K562 (cell line): ENCODE measurements at regions not wholly inside any gene's neighbourhood (a gene's known extent, or its start where the extent isn't known, plus 50 kb on each side); places are given as distances from the start of the nearest gene placed in this dataset.

Experiments used
- ATAC-seq: fragments of 200-7000 bp; cut with Tn5 transposase; 3 replicates; pipeline ENCODE4 v1.9.1; 2020; ENCODE audit warnings: moderate library complexity
- BruUV-seq: library from RNA; stranded (reverse); fragments of 400-500 nt; replicated peaks from 2 replicates; lab custom pipeline; 2021; lab: Mats Ljungman, UMichigan
- CTCF ChIA-PET: fragments of 300-600 bp; formaldehyde crosslinking; extraction: SDS; loops from one replicate; lab custom pipeline; 2021; ENCODE audit warnings: low intra/inter-chr PET ratio; lab: Yijun Ruan, JAX
- POLR2A ChIA-PET: fragments of 300-600, 350-650 bp; sonication (Branson Sonifier 250); formaldehyde crosslinking; extraction: SDS; loops from one replicate; lab custom pipeline; 2021; ENCODE audit warnings: antibody characterized with exemption, inconsistent platforms; lab: Yijun Ruan, JAX
- DNase-seq, 4 experiments: peaks; one replicate each; pipeline versions ENCODE4 v3.0.0 to v3.0.0-alpha.2; 2011 to 2018; ENCODE audit warnings: low spot score in 3 of 4, mixed read lengths in 3 of 4; ENCODE audit errors: extremely low read depth in 1 of 4
- FAIRE-seq: peaks from 2 replicates; lab custom pipeline; 2011; peaks lifted over from hg19 to GRCh38; lab: Jason Lieb, UNC
- H2AFZ ChIP-seq: 2 replicates; pipeline ENCODE4 v1.6.0; 2011; ENCODE audit warnings: low read depth, low read length, control low read depth, inconsistent platforms
- H3K27ac ChIP-seq: fragments of 200-600 bp; 3 replicates; pipeline ENCODE4 v1.8.0; 2011; ENCODE audit warnings: low read depth, mild to moderate bottlenecking, control low read depth, inconsistent platforms, low read length, moderate library complexity, mixed read lengths; ENCODE audit errors: extremely low read depth
- H3K27me3 ChIP-seq, 2 experiments: fragments of 300-600 bp in 1 of 2; 2 replicates in 1 of 2; 3 replicates in 1 of 2; pipeline versions ENCODE4 v1.6.0 to v1.8.0; 2011; ENCODE audit warnings: inconsistent platforms in 2 of 2, low read length in 2 of 2, mild to moderate bottlenecking in 1 of 2, mixed read lengths in 1 of 2, moderate library complexity in 1 of 2; ENCODE audit not compliant: control insufficient read depth in 2 of 2, insufficient read depth in 2 of 2
- H3K36me3 ChIP-seq: fragments of 300-600 bp; 3 replicates; pipeline ENCODE4 v1.8.0; 2011; ENCODE audit warnings: mild to moderate bottlenecking, low read length, inconsistent platforms; ENCODE audit not compliant: control insufficient read depth, insufficient read depth
- H3K4me1 ChIP-seq, 2 experiments: fragments of 200-600 bp in 1 of 2; replicated peaks in 1 of 2; 2 replicates in 1 of 2; 3 replicates in 1 of 2; pipeline versions ENCODE4 v1.5.1 to v1.8.0; 2011; ENCODE audit warnings: inconsistent platforms in 2 of 2, low read length in 2 of 2, mild to moderate bottlenecking in 1 of 2, mixed read lengths in 1 of 2, moderate library complexity in 1 of 2; ENCODE audit not compliant: control insufficient read depth in 2 of 2, insufficient read depth in 2 of 2
- H3K4me2 ChIP-seq: 2 replicates; pipeline ENCODE4 v1.6.1; 2011; ENCODE audit warnings: low read length, control low read depth, inconsistent platforms, mixed read lengths; ENCODE audit not compliant: insufficient read depth
- H3K4me3 ChIP-seq: fragments of 200-600 bp; sonication (generic), shearing (Covaris generic); 2 replicates; pipeline ENCODE4 v1.5.1; 2016; ENCODE audit warnings: control low read depth, inconsistent platforms
- H3K79me2 ChIP-seq: fragments of 200-600 bp; 3 replicates; pipeline ENCODE4 v1.8.0; 2011; ENCODE audit warnings: low read length, inconsistent platforms; ENCODE audit not compliant: control insufficient read depth, insufficient read depth
- H3K9ac ChIP-seq, 2 experiments: 2 replicates each; pipeline versions ENCODE4 v1.6.0 to v1.6.1; 2011; ENCODE audit warnings: low read depth in 2 of 2, low read length in 2 of 2, control low read depth in 1 of 2, inconsistent platforms in 1 of 2, mild to moderate bottlenecking in 1 of 2, mixed read lengths in 1 of 2; ENCODE audit not compliant: insufficient read depth in 1 of 2
- H3K9me1 ChIP-seq: one replicate; pipeline ENCODE4 v1.6.0; 2011; ENCODE audit warnings: inconsistent platforms, mild to moderate bottlenecking, low read length, moderate library complexity; ENCODE audit not compliant: control insufficient read depth, insufficient read depth
- H3K9me3 ChIP-seq: replicated peaks from 2 replicates; pipeline ENCODE4 v1.5.1; 2011; ENCODE audit warnings: low read depth, low read length, inconsistent platforms; ENCODE audit not compliant: control insufficient read depth, insufficient read depth
- H4K20me1 ChIP-seq: replicated peaks from 2 replicates; pipeline ENCODE4 v1.6.1; 2011; ENCODE audit warnings: low read length, inconsistent platforms, mixed read lengths; ENCODE audit not compliant: control insufficient read depth, insufficient read depth
- BRF1 ChIP-seq: IDR thresholded peaks from 3 replicates; pipeline ENCODE4 v1.6.1; 2011; ENCODE audit warnings: borderline replicate concordance, mild to moderate bottlenecking; ENCODE audit not compliant: insufficient read length; ENCODE audit errors: extremely low read depth
- CBX8 ChIP-seq: fragments of 200-600 bp; sonication (generic); IDR thresholded peaks from 2 replicates; pipeline ENCODE4 v1.6.1; 2012; ENCODE audit warnings: borderline replicate concordance, mixed run types, low read depth, mild to moderate bottlenecking, moderate library complexity, mixed read lengths, low read length, control low read depth, inconsistent platforms; ENCODE audit not compliant: poor library complexity, severe bottlenecking; ENCODE audit errors: extremely low read depth
- CTBP1 ChIP-seq: fragments of 450-650 bp; IDR thresholded peaks from 2 replicates; pipeline ENCODE4 v1.6.1; 2016; ENCODE audit warnings: borderline replicate concordance
- HDAC1 ChIP-seq, 2 experiments: fragments of 450-650 bp; IDR thresholded peaks; 2 replicates each; pipeline ENCODE4 v1.6.1; 2016 to 2017; ENCODE audit warnings: inconsistent platforms in 1 of 2, mild to moderate bottlenecking in 1 of 2, moderate library complexity in 1 of 2
- HMGN3 ChIP-seq: IDR thresholded peaks from 2 replicates; pipeline ENCODE4 v1.6.1; 2011; ENCODE audit warnings: borderline replicate concordance, low read depth, mild to moderate bottlenecking, mixed read lengths, low read length; ENCODE audit not compliant: insufficient read length; ENCODE audit errors: extremely low read depth
- NCOA1 ChIP-seq: fragments of 450-650 bp; IDR thresholded peaks from 2 replicates; pipeline ENCODE4 v1.6.1; 2016; ENCODE audit warnings: low read depth
- NR3C1 ChIP-seq: sonication (generic); formaldehyde crosslinking; IDR thresholded peaks from 2 replicates; pipeline ENCODE4 v1.8.1; 2022; ENCODE audit warnings: missing genetic modification reagents
- RBM15 ChIP-seq: fragments of 200-400 bp; formaldehyde crosslinking; IDR thresholded peaks from 2 replicates; pipeline ENCODE4 v1.6.1; 2018; ENCODE audit warnings: mild to moderate bottlenecking, low read length, moderate library complexity; ENCODE audit not compliant: insufficient read depth
- RCOR1 ChIP-seq, 2 experiments: IDR thresholded peaks; 2 replicates each; pipeline ENCODE4 v1.6.1; 2012; ENCODE audit warnings: low read depth in 2 of 2, low read length in 2 of 2, borderline replicate concordance in 1 of 2, improper control_type of control experiment in 1 of 2
- RFX1 ChIP-seq: fragments of 450-650 bp; IDR thresholded peaks from 2 replicates; pipeline ENCODE4 v1.6.1; 2016; ENCODE audit warnings: mild to moderate bottlenecking, moderate library complexity
- SAFB2 ChIP-seq: fragments of 200-400 bp; formaldehyde crosslinking; IDR thresholded peaks from 2 replicates; pipeline ENCODE4 v1.6.1; 2018; ENCODE audit warnings: borderline replicate concordance, low read length, low read depth, moderate library complexity; ENCODE audit not compliant: severe bottlenecking
- TCF7L2 ChIP-seq: fragments of 150-350 bp; IDR thresholded peaks from 2 replicates; pipeline ENCODE4 v1.6.1; 2016; ENCODE audit warnings: low read depth, mild to moderate bottlenecking, low read length, moderate library complexity
- ZNF197 ChIP-seq: fragments of 200-800 bp; sonication (Bioruptor generic); IDR thresholded peaks from 2 replicates; pipeline ENCODE4 v1.6.1; 2016; ENCODE audit warnings: low read depth, missing genetic modification characterization, missing compliant biosample characterization
- ZNF347 ChIP-seq: fragments of 450-650 bp; formaldehyde crosslinking; IDR thresholded peaks from 2 replicates; pipeline ENCODE4 v1.4.0; 2020; ENCODE audit warnings: low read depth, mild to moderate bottlenecking, moderate library complexity
- WGBS: fragments of 100-300 bp; shearing (Covaris generic); methylation state at CpG from one replicate; pipeline ENCODE4 v1.1.6; 2016; ENCODE audit warnings: low coverage, mixed read lengths; ENCODE audit not compliant: insufficient coverage; ENCODE audit errors: missing lambda C conversion rate; 5-methylcytosine and 5-hydroxymethylcytosine counted together
- in situ Hi-C: fragments of 300-500 bp; cut with MboI; formaldehyde crosslinking; loops from 4 replicates; pipeline ENCODE4 v1.15.0; 2018; ENCODE audit warnings: inconsistent platforms, mixed read lengths
- intact Hi-C: fragments of 100-400 bp; cut with micrococcal nuclease; formaldehyde crosslinking; loops from 2 replicates; pipeline ENCODE4 v1.14.2; 2022
- TF ChIP-seq, protein P1 (sequence below), 3 experiments: fragments of 200-800 bp in 1 of 3; sonication (Bioruptor generic) in 1 of 3; sonication (generic) in 1 of 3; formaldehyde crosslinking in 1 of 3; IDR thresholded peaks; 2 replicates each; pipeline versions ENCODE4 v1.6.1 to v1.8.0; 2016 to 2022; ENCODE audit warnings: mild to moderate bottlenecking in 2 of 3, missing compliant biosample characterization in 2 of 3, missing genetic modification characterization in 2 of 3, missing genetic modification reagents in 1 of 3

DNA sequence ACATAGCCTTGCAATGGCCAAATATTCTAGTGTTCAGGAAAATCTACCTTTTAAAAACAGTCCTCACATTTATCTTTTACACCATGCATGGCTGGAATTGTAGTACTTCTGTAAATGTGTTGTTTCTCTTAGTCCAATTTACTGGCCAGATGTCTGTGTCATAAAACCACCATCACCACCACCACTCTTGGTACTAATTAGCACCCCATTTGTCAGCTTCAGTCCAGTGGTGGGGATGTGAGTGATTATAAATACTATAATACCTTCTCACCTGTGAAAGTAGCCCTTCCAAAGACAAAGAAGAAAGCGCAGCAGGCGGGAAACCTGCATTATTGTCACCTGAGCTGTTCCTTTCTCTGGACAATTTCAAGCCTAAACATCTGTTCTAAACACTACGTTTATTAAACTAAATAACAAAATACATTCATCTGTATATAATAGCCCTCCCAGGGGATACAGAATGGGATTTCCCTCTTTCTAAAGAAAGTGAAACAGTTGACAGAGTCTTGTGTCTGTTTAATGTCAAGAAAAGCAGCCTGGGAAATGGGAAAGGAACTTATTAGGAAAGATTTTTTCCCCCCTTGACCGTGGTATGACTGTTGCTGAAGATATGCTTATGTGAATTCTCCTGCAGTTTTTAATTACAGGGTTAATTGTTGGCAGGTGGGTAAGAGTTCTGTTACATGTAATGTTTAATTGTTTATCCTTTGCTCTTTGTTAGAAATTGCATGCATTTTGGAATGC is 144.5 kb upstream of the NUDT12 start:
- no peaks in the 10 kb centered on the region; a peak in 1 of 5 replicates for H3K27me3 ChIP-seq
- ATAC-seq: no peak
- intact Hi-C loops: loop anchor here (5.0 kb wide), 1 partner anchor 120 kb away; no protein-coding TSS in a partner anchor
- POLR2A ChIA-PET: no interaction called here
- TF ChIP-seq ZNF347 (CRISPR knock-in tag): no peak
- no peak for TF ChIP-seq NCOA1
- TF ChIP-seq RFX1: no peak
- no peak for TF ChIP-seq RBM15
- TF ChIP-seq CBX8: no peak
- TF ChIP-seq BRF1: no peak
- no peak for TF ChIP-seq NR3C1 (CRISPR knock-in tag)
- no peak for TF ChIP-seq ZNF197
- TF ChIP-seq RCOR1 (IDR thresholded peaks at IDR 0.05; ENCODE audit: borderline replicate concordance in 1 of 2, low read depth in 2 of 2, low read length in 2 of 2): no peak
- no peak for TF ChIP-seq TCF7L2
- TF ChIP-seq CTBP1: no peak
- no peak for TF ChIP-seq HMGN3
- TF ChIP-seq HDAC1 (IDR thresholded peaks at IDR 0.05): no peak
- TF ChIP-seq SAFB2: no peak
- TF ChIP-seq, protein P1, sequence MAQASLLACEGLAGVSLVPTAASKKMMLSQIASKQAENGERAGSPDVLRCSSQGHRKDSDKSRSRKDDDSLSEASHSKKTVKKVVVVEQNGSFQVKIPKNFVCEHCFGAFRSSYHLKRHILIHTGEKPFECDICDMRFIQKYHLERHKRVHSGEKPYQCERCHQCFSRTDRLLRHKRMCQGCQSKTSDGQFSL (CRISPR knock-in tag; IDR thresholded peaks at IDR 0.05): no peak
- TF ChIP-seq, protein P1 (tag; IDR thresholded peaks at IDR 0.05): no peak
- TF ChIP-seq, all 486 proteins: peak for 0
- H3K4me2 ChIP-seq: no peak overlapping the region
- WGBS: 0% methylated on average over 4 of the region's 4 CpGs
- H3K4me1 ChIP-seq: no peaks in the 10 kb centered on the region
- no peaks in the 10 kb centered on the region for H3K36me3 ChIP-seq
- no peaks in the 10 kb centered on the region for H3K9me1 ChIP-seq
- no peak overlapping the region for H3K4me3 ChIP-seq
- no peaks in the 10 kb centered on the region for H4K20me1 ChIP-seq
- no peak overlapping the region for H3K9ac ChIP-seq
- H3K79me2 ChIP-seq: no peaks in the 10 kb centered on the region
- FAIRE-seq (no peak), DNase-seq (no peak)
- no peaks in the 10 kb centered on the region for H3K9me3 ChIP-seq
- H3K27ac ChIP-seq: no peak overlapping the region
- CTCF ChIA-PET: no interaction called here
- H2AFZ ChIP-seq: no peak overlapping the region
- no TSS peak for BruUV-seq
- in situ Hi-C loops: no loop called here
